ENCODE measurements at regions not wholly inside any gene's neighbourhood (a gene's known extent, or its start where the extent isn't known, plus 50 kb on each side); places are given as distances from the start of the nearest gene placed in this dataset.

DNA sequence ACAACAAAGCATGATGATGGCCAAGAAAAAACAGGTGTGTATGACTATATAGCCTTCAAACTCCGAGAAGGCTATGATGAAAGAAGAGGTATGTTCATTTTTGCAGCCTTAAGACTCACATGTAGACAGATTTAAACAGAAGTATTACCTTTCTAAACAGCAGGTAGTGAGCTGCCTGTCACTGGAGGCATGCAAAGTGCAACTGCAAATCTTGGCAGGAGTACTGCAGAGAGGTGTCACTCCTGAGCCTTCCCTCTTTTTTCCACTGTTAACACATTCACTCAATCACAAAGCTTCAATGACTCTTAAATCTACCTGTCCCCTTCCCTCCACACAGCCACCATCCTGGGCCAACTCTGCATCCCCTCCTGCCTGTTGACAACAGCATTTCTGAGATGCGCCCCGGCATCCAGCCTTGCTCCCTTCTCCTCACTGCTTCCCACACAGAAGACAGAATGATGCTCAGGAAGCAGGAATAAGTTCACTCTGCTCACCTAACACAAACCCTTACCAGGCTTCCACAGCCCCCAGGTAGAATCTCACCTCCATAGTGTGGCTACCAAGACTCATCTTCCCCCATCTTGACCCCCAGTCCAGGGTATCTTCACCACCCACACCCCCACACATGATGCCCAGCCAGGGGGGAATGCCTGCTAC lies 161.9 kb upstream of the ZMIZ1 start:
- TF ChIP-seq POLR2A (IDR thresholded peaks at IDR 0.05) = no peak
- TF ChIP-seq, protein P1, sequence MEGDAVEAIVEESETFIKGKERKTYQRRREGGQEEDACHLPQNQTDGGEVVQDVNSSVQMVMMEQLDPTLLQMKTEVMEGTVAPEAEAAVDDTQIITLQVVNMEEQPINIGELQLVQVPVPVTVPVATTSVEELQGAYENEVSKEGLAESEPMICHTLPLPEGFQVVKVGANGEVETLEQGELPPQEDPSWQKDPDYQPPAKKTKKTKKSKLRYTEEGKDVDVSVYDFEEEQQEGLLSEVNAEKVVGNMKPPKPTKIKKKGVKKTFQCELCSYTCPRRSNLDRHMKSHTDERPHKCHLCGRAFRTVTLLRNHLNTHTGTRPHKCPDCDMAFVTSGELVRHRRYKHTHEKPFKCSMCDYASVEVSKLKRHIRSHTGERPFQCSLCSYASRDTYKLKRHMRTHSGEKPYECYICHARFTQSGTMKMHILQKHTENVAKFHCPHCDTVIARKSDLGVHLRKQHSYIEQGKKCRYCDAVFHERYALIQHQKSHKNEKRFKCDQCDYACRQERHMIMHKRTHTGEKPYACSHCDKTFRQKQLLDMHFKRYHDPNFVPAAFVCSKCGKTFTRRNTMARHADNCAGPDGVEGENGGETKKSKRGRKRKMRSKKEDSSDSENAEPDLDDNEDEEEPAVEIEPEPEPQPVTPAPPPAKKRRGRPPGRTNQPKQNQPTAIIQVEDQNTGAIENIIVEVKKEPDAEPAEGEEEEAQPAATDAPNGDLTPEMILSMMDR (IDR thresholded peaks at IDR 0.05) = no peak
